Choroid plexus epithelial cell (primary cell): ENCODE measurements at regions not wholly inside any gene's neighbourhood (a gene's known extent, or its start where the extent isn't known, plus 50 kb on each side); places are given as distances from the start of the nearest gene placed in this dataset.

ENCODE experiments used
- DNase-seq: peaks from one replicate; pipeline ENCODE4 v3.0.0-alpha.2; 2010; ENCODE audit warnings: low read depth
- H3K4me3 ChIP-seq: 2 replicates; pipeline ENCODE4 v1.5.1; 2011; ENCODE audit warnings: low read depth, mild to moderate bottlenecking, control low read depth, low read length, moderate library complexity
- CTCF ChIP-seq: conservative IDR thresholded peaks from 2 replicates; pipeline ENCODE4 v1.5.1; 2011; ENCODE audit warnings: low read depth, mild to moderate bottlenecking, control low read depth, inconsistent platforms, low read length, moderate library complexity

DNA sequence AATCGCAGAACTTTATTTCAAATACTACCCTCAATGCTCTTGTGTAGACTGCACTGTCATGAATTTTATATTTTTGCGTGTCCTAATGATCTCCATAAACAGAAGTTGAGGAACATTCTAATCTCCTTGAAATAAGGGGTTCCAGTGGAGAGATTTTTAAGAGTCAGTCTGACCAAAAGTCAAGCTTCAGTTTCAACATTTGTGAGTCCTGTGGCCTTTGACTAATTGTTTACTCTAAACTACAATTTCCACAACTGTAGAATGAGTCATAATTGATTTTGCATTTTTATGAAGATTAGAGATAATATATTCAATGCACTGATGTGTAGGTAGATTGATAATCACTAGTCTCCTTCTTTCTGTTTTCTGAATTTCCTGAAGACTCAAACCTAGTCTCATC, 720.3 kb upstream of the ID2 start:
- no peak overlapping the region for H3K4me3 ChIP-seq
- no peak for DNase-seq
- TF ChIP-seq CTCF, result no peak

DNA sequence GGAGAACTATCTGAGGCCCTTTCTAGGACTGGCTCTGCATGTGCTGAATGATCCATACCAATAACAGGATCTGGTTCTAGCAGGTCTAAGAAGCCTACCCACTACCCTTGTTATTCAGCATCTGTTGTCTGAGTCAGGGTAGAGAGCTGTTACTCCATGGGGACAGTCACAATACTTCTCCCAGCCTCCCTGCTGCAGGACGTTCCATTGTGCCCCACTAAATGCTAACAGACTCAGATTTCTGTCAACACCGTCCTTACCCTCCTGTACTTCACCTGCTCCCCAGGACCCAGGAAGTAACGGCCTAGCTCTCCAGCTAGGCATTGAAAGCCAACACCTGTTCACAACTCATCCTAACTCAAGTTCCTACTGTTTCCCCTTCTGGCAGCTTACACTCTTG, 719.7 kb upstream of the ID2 start:
- no peak overlapping the region for H3K4me3 ChIP-seq
- no peak for DNase-seq
- TF ChIP-seq CTCF, result no peak

GRCh38 chr2:7963787-7964186, 718.1 kb upstream of the ID2 start:
- TF ChIP-seq CTCF, result no peak
- no peak for DNase-seq
- no peak overlapping the region for H3K4me3 ChIP-seq

DNA sequence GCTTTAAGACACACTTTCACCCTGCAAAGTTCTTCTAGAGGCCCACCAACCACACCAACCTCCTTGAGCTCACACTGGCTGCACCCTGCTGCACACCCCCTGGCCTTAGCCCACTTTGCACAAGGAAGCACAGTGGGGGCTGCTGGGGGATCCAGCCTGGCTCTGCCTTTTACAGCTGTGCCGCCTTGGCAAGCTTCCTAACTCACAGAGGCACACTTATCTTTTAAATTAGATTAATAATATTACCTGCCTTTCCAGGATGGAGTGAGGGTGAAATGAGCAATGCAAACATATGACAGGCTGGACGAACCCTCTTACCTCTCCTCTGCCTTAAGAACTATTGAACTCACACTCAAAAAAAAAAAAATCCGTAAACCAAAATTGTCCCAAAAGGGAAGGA, 715.8 kb upstream of the ID2 start:
- no peak for DNase-seq
- no peak for TF ChIP-seq CTCF
- no peak overlapping the region for H3K4me3 ChIP-seq

DNA sequence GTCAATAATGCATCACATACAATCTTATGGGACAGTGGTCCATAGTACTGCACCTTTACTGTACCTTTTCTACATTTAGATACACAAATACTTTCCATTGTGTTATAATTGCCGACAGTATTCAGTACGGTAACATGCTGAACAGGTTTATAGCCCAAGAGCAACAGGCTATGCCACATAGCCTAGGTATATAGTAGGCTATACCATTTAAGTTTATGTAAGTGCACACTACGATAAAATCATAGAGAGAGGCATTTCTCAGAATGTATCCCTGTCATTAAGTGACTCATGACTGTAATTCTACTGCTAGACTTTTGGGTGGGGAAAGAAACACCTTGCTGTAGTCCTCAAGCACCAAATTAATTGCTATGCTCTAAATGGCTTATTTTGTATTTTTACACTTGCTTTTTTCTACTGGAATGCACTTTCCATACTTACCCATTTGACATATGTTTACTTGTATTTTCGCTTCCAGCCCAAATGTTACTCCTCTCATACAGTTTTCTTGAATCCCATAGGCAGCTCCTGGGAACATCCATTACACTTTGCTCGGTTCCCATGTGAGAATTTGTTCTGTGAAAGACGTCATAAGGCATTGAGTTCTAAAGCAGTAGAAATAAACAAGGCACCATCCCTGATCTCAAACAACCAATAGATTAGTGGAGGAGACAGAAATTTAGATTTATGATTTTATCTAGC, 714.0 kb upstream of the ID2 start:
- TF ChIP-seq CTCF, result no peak
- H3K4me3 ChIP-seq, result no peak overlapping the region
- DNase-seq, result no peak

GRCh38 chr2:7969756-7970515, 711.9 kb upstream of the ID2 start:
- no peak for TF ChIP-seq CTCF
- DNase-seq, result no peak
- no peak overlapping the region for H3K4me3 ChIP-seq

- no peak for DNase-seq
- no peak for TF ChIP-seq CTCF
These were observed 710.6 kb upstream of the ID2 start for GRCh38 chr2:7971248-7971647.

More at GRCh38 chr2:7971248-7971647, 710.6 kb upstream of the ID2 start:
- H3K4me3 ChIP-seq, result no peak overlapping the region
